Naive thymus-derived CD8-positive, alpha-beta T cell (primary cell): ENCODE measurements at regions not wholly inside any gene's neighbourhood (a gene's known extent, or its start where the extent isn't known, plus 50 kb on each side); places are given as distances from the start of the nearest gene placed in this dataset.

ENCODE experiments used
- ATAC-seq, 2 donors: fragments of 150-1000 bp; cut with Tn5 transposase in 1 of 2; sonication (Bioruptor Pico), chemical (Tn5 transposase) in 1 of 2; 1 replicate in 1 of 2; 2 replicates in 1 of 2; pipeline ENCODE4 v1.10.0; 2021; ENCODE audit warnings: mild to moderate bottlenecking in 2 of 2, moderate library complexity in 2 of 2
- POLR2A ChIA-PET: fragments of 350-600 bp; sonication (Branson Sonifier 250); formaldehyde crosslinking; loops from one replicate; lab custom pipeline; 2021; ENCODE audit warnings: antibody characterized with exemption; lab: Charles Lee
- DNase-seq, 10 donors: peaks; one replicate each; pipeline versions ENCODE4 v3.0.0 to v3.0.0-alpha.2; 2020 to 2022
- H3K27ac Mint-ChIP-seq, 10 donors: one replicate each; pipeline ENCODE4 v1.8.0; 2020 to 2022; ENCODE audit warnings: mild to moderate bottlenecking in 10 of 10, mixed read lengths in 10 of 10, moderate library complexity in 4 of 10, inconsistent platforms in 1 of 10
- H3K27me3 Mint-ChIP-seq, 5 donors: one replicate each; pipeline ENCODE4 v1.8.0; 2021 to 2022; ENCODE audit warnings: mixed read lengths in 5 of 5
- H3K36me3 Mint-ChIP-seq, 3 donors: one replicate each; pipeline ENCODE4 v1.8.0; 2020 to 2022; ENCODE audit warnings: mixed read lengths in 3 of 3, mild to moderate bottlenecking in 2 of 3, inconsistent platforms in 1 of 3
- H3K4me1 Mint-ChIP-seq, 4 donors: one replicate each; pipeline ENCODE4 v1.8.0; 2021 to 2022; ENCODE audit warnings: mixed read lengths in 4 of 4
- H3K4me3 Mint-ChIP-seq, 10 donors: one replicate each; pipeline ENCODE4 v1.8.0; 2020 to 2022; ENCODE audit warnings: mild to moderate bottlenecking in 10 of 10, mixed read lengths in 10 of 10, moderate library complexity in 6 of 10, inconsistent platforms in 1 of 10
- H3K9me3 Mint-ChIP-seq, 9 donors: one replicate each; pipeline ENCODE4 v1.8.0; 2020 to 2022; ENCODE audit warnings: mixed read lengths in 9 of 9, mild to moderate bottlenecking in 3 of 9, inconsistent platforms in 1 of 9, moderate library complexity in 1 of 9

- Mint-ChIP-seq H3K9me3 (peaks cover 0 to 7% (median 0%) of the 10 kb centered on the region in 9 donors), H3K4me3 (no peak overlapping the region), H3K4me1 (no peaks in the 10 kb centered on the region), H3K27ac (no peak overlapping the region), H3K36me3 (no peaks in the 10 kb centered on the region), H3K27me3 (no peaks in the 10 kb centered on the region)
- ATAC-seq: no peak
- no peak for DNase-seq
- POLR2A ChIA-PET: no interaction called here
These were observed 85.1 kb upstream of the SOX6 start for GRCh38 chr11:16441461-16441860.

- H3K9me3 Mint-ChIP-seq: peaks cover 0 to 10% (median 3%) of the 10 kb centered on the region in 9 donors
- peaks cover 0 to 4% (median 0%) of the 10 kb centered on the region in 5 donors for H3K27me3 Mint-ChIP-seq
- ATAC-seq: no peak
- H3K27ac Mint-ChIP-seq: no peak overlapping the region
- no peak overlapping the region for H3K4me3 Mint-ChIP-seq
- DNase-seq: no peak
- POLR2A ChIA-PET: no interaction called here
- no peaks in the 10 kb centered on the region for H3K36me3 Mint-ChIP-seq
- H3K4me1 Mint-ChIP-seq: no peaks in the 10 kb centered on the region
These were observed 83.8 kb upstream of the SOX6 start for GRCh38 chr11:16440136-16440535.

- ATAC-seq: no peak
- no peak for DNase-seq
- Mint-ChIP-seq H3K9me3 (peaks cover 9 to 29% (median 17%) of the 10 kb centered on the region in 9 donors), H3K4me3 (no peak overlapping the region), H3K27me3 (peaks cover 0 to 4% (median 0%) of the 10 kb centered on the region in 5 donors), H3K27ac (no peak overlapping the region), H3K4me1 (no peaks in the 10 kb centered on the region), H3K36me3 (peaks cover 0 to 10% (median 0%) of the 10 kb centered on the region in 3 donors)
- POLR2A ChIA-PET: no interaction called here
These were observed 77.7 kb upstream of the SOX6 start for GRCh38 chr11:16434036-16434435.

DNA sequence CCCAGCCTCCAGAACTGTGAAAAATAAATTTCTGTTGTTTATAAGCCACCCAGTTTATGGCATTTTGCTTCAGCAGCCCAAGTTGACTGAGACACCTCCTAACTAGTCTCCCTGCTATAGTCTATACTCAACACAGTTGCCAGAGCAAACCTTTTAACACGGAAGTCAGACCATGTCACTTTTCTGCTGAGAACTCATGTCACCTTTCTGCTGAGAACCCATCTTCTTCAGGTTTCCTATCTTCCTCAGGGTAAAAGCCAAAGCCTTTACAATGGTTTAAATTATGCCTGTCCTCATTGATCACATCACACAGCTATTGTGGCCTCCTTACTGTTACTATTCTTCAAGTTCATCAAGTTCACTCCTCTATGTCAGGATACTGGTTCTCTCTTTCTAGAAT lies 74.3 kb upstream of the SOX6 start:
- POLR2A ChIA-PET: no interaction called here
- Mint-ChIP-seq H3K27ac (no peak overlapping the region), H3K4me1 (no peaks in the 10 kb centered on the region), H3K4me3 (no peak overlapping the region), H3K9me3 (peaks cover 9 to 33% (median 22%) of the 10 kb centered on the region in 9 donors), H3K36me3 (peaks cover 0 to 10% (median 0%) of the 10 kb centered on the region in 3 donors), H3K27me3 (no peaks in the 10 kb centered on the region)
- DNase-seq: no peak
- ATAC-seq: no peak

DNA sequence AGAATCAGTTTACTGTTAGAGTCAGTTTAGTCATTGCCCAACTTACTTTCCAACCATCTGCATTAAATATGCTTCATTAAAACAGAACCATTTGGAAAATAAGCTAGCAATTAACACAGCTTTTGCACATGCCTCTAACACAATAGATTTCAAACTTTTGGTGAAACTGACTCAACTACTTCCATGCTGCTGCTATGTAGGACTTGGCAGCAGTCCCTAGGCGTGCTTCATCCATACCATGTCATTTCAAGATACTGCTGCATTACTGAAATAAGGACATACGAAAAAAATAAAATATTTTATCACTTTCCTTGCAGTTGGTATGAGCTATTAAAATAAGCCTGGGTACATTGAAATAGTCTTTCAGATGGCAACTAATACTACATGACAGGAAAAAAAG lies 65.5 kb upstream of the SOX6 start:
- Mint-ChIP-seq H3K9me3 (peaks cover 3 to 20% (median 14%) of the 10 kb centered on the region in 9 donors), H3K36me3 (no peaks in the 10 kb centered on the region), H3K4me1 (no peaks in the 10 kb centered on the region), H3K27me3 (no peaks in the 10 kb centered on the region), H3K27ac (no peak overlapping the region), H3K4me3 (no peak overlapping the region)
- POLR2A ChIA-PET: no interaction called here
- DNase-seq: no peak
- no peak for ATAC-seq

DNA sequence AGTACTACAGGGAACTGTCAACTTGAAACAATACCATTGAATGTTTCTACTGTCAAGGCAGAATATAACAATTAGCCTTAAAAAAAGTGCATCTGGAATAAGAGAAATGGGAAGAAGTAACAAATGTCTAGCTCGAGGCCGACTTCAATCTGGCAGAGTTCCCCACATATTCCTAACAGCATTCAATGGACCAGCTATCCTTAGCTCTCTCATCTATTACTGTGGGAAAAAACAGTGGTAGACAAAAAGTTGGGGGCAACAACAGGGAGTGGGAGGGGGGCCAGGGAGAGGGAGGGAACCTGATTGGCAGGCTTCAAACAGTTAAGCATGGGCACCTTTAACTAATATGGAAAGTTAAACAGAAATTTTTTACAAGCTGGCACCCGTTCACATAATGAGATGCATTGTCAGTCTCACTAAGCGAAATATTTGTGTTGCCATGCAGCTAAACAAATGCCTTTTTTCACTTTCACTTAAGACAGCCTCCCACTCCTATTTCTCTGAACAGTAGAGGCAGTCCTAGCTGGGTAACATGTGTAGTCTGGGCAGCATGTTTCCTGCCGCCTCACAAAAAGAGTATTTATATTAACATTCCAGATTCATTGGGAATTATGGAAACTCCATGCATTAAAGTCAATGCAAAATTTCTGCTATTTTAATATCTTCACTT lies 62.2 kb upstream of the SOX6 start:
- H3K27me3 Mint-ChIP-seq: no peaks in the 10 kb centered on the region
- no peak overlapping the region for H3K27ac Mint-ChIP-seq
- DNase-seq (no peak), ATAC-seq (no peak)
- no peak overlapping the region for H3K4me3 Mint-ChIP-seq
- H3K4me1 Mint-ChIP-seq: no peaks in the 10 kb centered on the region
- H3K36me3 Mint-ChIP-seq: no peaks in the 10 kb centered on the region
- POLR2A ChIA-PET: no interaction called here
- peaks cover 0 to 10% (median 3%) of the 10 kb centered on the region in 9 donors for H3K9me3 Mint-ChIP-seq

DNA sequence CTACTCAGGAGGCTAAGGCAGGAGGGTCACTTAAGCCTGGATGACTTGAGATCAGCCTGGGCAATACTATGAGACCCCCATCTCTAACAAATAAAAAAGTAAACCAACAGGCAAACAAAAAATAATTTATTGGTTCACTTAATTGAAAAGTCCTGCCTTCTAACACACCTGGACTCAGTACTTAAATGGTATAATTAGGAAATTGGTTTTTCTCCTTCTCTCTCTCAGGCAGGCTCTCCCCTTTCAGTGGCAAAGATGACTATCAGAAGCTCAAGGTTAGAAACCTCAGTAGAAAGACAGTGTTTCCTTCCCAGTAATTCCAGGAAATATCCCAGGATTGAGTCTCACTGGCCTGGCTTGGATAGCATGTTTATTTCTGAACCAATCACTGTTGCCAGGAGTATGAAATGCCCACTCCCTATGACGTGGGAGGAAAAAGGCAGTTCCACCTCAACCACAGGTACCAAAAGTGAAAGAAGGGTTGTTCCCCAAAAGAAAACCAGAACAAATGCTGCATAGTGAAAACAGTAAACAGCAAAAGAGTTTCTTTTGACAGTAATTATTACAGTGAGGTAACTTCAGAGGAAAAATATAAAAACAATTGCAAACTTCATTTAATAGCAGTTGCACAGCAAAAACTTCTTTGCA lies 56.3 kb upstream of the SOX6 start:
- Mint-ChIP-seq H3K4me1 (no peaks in the 10 kb centered on the region), H3K27ac (no peak overlapping the region), H3K9me3 (peaks cover 0 to 3% (median 0%) of the 10 kb centered on the region in 9 donors), H3K27me3 (no peaks in the 10 kb centered on the region), H3K4me3 (no peak overlapping the region), H3K36me3 (no peaks in the 10 kb centered on the region)
- ATAC-seq (no peak), DNase-seq (no peak)
- POLR2A ChIA-PET: no interaction called here

DNA sequence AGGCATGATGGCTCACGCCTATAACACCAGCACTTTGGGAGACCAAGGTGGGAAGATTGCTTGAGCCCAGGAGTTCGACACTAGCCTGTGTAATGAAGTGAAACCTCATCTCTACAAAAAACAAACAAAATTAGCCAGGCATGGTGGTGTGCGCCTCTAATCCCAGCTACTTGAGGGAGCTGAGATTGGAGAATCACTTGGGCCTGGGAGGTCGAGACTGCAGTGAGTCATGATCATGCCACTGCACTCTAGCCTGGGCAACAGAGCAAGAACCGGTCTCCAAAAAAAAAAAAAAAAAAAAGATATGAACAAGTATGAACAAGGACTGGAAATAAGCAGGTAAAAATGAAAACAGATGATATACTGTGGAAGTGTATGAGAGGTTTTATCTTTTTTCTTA lies 54.1 kb upstream of the SOX6 start:
- no peak overlapping the region for H3K27ac Mint-ChIP-seq
- no peak for DNase-seq
- H3K36me3 Mint-ChIP-seq: no peaks in the 10 kb centered on the region
- no peak overlapping the region for H3K4me3 Mint-ChIP-seq
- H3K4me1 Mint-ChIP-seq: no peaks in the 10 kb centered on the region
- ATAC-seq: no peak
- H3K27me3 Mint-ChIP-seq: no peaks in the 10 kb centered on the region
- peaks cover 0 to 5% (median 0%) of the 10 kb centered on the region in 9 donors for H3K9me3 Mint-ChIP-seq
- POLR2A ChIA-PET: no interaction called here

- Mint-ChIP-seq H3K4me3 (no peak overlapping the region), H3K27me3 (no peaks in the 10 kb centered on the region), H3K4me1 (no peaks in the 10 kb centered on the region), H3K27ac (no peak overlapping the region), H3K9me3 (peaks cover 0 to 5% (median 0%) of the 10 kb centered on the region in 9 donors), H3K36me3 (no peaks in the 10 kb centered on the region)
- POLR2A ChIA-PET: no interaction called here
- ATAC-seq: no peak
- no peak for DNase-seq
These were observed 52.3 kb upstream of the SOX6 start for GRCh38 chr11:16408619-16409018.

GRCh38 chr11:16406226-16406625 lies 49.9 kb upstream of the SOX6 start:
- POLR2A ChIA-PET: no interaction called here
- Mint-ChIP-seq H3K36me3 (no peaks in the 10 kb centered on the region), H3K27me3 (no peaks in the 10 kb centered on the region), H3K4me1 (no peaks in the 10 kb centered on the region), H3K4me3 (no peak overlapping the region), H3K9me3 (peaks cover 0 to 5% (median 0%) of the 10 kb centered on the region in 9 donors), H3K27ac (no peak overlapping the region)
- no peak for ATAC-seq
- no peak for DNase-seq
